D721Med (cell line): ENCODE measurements at regions not wholly inside any gene's neighbourhood (a gene's known extent, or its start where the extent isn't known, plus 50 kb on each side); places are given as distances from the start of the nearest gene placed in this dataset.

Experiments used
- DNase-seq: peaks from one replicate; pipeline ENCODE4 v3.0.0; 2011; ENCODE audit warnings: low spot score; ENCODE audit not compliant: insufficient read length
- FAIRE-seq: peaks from 2 replicates; lab custom pipeline; 2011; peaks lifted over from hg19 to GRCh38; lab: Jason Lieb, UNC
- CTCF ChIP-seq: IDR thresholded peaks from 2 replicates; pipeline ENCODE4 v1.5.1; 2012; ENCODE audit warnings: mild to moderate bottlenecking, control low read depth; ENCODE audit not compliant: insufficient read depth; ENCODE audit errors: missing control alignments

- no peak for TF ChIP-seq CTCF
- no peak for FAIRE-seq
- DNase-seq = no peak
Measured at GRCh38 chr16:18072161-18072560, 264.4 kb downstream of the NPIPA8 start.

- FAIRE-seq (no peak), DNase-seq (no peak)
- no peak for TF ChIP-seq CTCF
Measured at GRCh38 chr16:18069683-18070082, 266.9 kb downstream of the NPIPA8 start.

GRCh38 chr16:18068477-18068876, 268.1 kb downstream of the NPIPA8 start:
- TF ChIP-seq CTCF = no peak
- DNase-seq (no peak), FAIRE-seq (no peak)

- DNase-seq = no peak
- no peak for FAIRE-seq
- no peak for TF ChIP-seq CTCF
Measured at GRCh38 chr16:18062713-18063112, 273.8 kb downstream of the NPIPA8 start.

- DNase-seq (no peak), FAIRE-seq (no peak)
Measured at GRCh38 chr16:18060351-18060750, 276.2 kb downstream of the NPIPA8 start.

GRCh38 chr16:18059577-18059976, 277.0 kb downstream of the NPIPA8 start:
- no peak for DNase-seq
- no peak for TF ChIP-seq CTCF

More at GRCh38 chr16:18060351-18060750, 276.2 kb downstream of the NPIPA8 start:
- no peak for TF ChIP-seq CTCF

GRCh38 chr16:18059089-18059488, 277.4 kb downstream of the NPIPA8 start:
- TF ChIP-seq CTCF = no peak
- DNase-seq (no peak), FAIRE-seq (no peak)

More at GRCh38 chr16:18059577-18059976, 277.0 kb downstream of the NPIPA8 start:
- FAIRE-seq = no peak
